Myocyte (in vitro differentiated cells): ENCODE measurements at regions not wholly inside any gene's neighbourhood (a gene's known extent, or its start where the extent isn't known, plus 50 kb on each side); places are given as distances from the start of the nearest gene placed in this dataset.

Experiments
- DNase-seq: peaks from one replicate; pipeline ENCODE4 v3.0.0-alpha.2; 2012; ENCODE audit warnings: low read depth

DNA sequence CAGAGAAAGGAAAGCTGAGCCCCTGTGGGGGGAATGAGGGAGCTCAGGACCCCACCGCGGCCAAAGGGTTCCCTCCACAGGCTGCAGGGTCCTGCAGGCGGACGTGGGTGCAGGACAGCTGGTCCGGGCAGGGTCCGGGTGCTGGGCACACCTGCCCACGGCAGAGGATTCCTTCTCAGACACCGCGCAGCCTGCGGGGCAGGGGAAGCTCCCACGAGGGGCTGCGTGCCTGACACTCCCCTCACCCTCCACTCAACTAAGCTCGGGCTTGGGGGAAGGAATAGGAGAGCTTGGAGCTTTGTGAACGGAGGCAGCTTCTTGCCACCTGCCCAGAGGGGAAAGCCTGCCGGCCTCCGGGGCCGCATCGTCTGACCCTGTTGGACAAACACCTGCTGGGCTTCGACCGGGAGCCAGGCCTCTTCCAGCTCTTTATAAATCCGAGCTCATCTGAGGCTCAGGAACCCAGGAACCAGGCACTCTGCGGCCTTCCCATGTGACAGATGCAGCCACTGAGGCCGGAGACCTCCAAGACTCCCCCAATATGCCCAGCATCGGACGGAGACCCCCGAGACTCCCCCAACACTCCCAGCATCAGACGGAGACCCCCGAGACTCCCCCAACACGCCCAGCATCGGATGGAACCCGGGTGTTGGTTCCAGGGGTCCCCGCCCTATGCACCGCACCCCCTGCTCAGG, 97.3 kb downstream of the PDGFA start:
- no peak for DNase-seq

- no peak for DNase-seq
Observed at GRCh38 chr7:422886-423225, 96.8 kb downstream of the PDGFA start.

- DNase-seq, result no peak
Observed at GRCh38 chr7:423312-424260, 96.1 kb downstream of the PDGFA start.

GRCh38 chr7:424301-424935, 95.2 kb downstream of the PDGFA start:
- DNase-seq, result no peak

DNA sequence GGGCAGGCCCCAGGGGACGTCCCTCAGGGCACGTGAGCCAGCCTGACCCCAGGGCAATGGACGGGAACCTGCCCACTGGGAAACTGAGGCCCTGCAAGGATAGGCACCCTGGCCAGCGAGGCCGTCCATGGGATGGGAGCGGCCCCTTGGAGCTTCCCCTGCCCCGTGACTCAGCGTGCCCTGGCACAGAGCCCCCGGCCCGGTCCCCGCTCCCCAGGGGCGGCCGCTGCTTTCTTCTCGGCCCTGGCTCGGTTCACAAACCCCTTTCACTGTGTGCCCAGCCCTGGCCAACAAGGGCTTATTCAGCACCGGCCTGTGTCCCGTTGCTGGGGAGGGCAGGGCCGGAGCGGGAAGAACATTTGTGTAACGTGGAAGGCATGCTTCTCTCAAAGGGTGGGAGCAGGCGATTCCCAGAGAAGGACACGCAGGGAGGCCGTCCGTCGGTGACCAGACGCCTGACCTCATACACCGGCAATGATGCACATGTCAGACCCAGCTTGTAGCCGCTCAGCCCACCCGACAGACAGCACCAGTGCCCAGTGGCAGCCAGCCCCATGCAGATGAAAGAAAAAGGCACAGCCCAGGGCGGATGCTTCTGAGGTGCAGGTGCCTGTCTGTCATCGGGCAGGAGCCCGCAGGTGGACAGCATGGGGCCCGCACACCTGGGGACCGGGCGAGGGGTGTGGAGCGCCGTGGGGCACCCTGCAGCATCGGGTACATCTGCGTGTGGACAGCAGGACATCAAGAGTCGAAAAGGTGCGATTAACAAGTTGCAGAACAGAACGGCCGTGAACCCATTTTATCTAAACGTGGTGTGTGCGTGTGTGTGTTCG, 94.5 kb downstream of the PDGFA start:
- DNase-seq, result peak; percentile 42

GRCh38 chr7:425794-426188, 93.9 kb downstream of the PDGFA start:
- DNase-seq, result no peak

DNA sequence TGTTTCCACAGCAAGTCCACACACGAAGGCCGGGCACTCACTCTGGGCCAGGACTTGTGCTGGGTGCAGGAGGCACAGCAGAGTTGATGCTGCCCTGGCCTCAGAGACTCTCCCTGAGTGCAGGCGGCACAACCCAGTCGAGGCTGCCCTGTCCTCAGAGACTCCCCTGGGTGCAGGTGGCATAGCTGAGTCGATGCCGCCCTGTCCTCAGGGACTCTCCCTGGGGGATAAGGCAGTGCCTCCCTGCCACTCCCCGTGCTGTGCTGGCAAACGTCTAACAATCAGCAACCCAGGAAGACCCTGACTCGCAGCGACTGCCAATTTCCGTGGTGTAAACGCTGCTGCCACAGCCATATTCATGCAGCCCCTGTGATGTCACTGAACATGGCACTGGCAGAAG, 93.1 kb downstream of the PDGFA start:
- DNase-seq, result no peak

DNA sequence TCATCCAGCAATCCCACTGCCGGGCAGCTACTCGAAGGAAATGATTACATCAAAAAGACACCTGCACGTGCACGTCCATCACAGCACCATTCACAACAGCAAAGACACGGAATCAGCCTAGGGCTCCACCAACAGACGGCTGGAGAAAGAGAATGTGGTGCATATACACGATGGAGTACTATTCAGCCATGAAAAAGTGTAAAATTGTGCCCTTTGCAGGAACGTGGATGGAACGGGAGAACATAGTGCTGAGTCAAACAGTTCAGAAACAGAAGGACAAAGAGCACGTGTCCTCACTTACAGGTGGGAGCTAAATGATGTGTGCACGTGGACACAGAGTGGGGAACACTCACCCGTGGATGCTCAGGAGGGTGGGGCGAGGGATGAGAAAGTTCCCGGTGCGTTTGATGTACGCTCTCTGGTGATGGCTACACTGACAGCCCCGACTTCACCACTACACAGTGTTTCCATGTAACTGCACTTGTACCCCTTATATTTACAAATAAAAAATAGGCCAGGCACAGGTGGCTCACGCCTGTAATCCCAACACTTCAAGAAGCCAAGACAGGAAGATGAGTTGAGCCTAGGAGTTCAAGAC, 92.0 kb downstream of the PDGFA start:
- DNase-seq, result no peak

DNA sequence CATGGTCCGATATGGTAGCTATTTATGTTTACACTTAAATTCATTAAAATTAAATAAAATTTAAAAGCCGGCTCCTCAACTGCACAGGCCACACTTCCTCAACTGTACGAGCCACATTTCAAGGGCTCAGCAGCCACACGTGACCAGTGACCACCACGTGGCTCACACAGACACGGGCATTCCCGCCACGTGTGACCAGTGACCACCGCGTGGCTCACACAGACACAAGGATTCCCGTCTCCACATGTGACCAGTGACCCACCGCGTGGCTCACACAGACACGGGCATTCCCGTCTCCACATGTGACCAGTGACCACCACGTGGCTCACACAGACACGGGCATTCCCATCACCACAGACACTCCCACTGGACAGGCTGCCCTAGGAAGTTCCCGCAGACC, 91.3 kb downstream of the PDGFA start:
- no peak for DNase-seq

GRCh38 chr7:428927-429827, 90.5 kb downstream of the PDGFA start:
- no peak for DNase-seq

GRCh38 chr7:429828-430180, 89.8 kb downstream of the PDGFA start:
- no peak for DNase-seq

DNA sequence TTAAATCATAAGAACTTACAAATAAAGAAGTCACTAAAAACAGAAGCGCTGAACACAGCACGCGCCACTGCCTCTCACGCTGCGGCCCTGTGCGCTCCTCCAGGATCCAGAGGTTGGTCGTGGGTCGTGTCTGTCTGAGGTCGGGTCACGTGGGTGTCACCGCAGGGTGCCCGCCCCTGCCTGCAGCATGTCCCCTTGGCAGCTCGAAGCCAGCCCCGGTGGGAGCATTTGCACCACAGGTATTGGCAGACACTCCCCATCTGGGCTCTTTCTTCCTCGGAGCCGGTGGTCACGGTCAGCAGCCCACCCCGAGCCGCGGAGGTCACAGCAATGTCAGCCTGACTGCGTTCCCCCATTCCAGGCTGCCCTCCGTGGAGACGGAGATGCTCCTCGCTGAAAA, 88.6 kb downstream of the PDGFA start:
- no peak for DNase-seq

DNA sequence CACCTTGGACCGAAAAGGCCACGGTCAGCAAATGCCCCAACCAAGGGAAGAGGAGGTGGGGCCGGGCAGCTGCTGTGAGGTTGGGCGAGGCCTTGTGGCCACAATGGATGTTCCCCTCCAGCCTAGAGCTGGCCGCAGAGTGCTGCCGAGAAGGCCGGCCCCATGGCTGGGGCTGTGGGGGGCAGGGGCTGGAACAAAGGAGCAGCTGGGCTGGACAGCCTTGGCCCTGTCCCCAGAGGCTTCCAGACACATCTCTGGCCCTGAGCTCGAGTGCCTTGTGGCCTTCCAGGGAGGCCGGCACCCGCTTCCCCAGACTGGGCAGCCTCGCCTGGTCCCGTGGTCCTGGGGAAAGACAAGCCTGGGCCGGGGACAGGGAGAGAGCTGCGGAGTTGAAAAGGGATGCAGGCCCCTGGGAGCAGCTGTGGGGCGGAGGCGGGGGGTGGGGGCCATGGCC, 88.0 kb downstream of the PDGFA start:
- DNase-seq, result peak; percentile 98

- DNase-seq, result no peak
Observed at GRCh38 chr7:432256-432655, 87.4 kb downstream of the PDGFA start.

GRCh38 chr7:432933-433332, 86.7 kb downstream of the PDGFA start:
- DNase-seq, result no peak

GRCh38 chr7:433558-433957, 86.1 kb downstream of the PDGFA start:
- no peak for DNase-seq

DNA sequence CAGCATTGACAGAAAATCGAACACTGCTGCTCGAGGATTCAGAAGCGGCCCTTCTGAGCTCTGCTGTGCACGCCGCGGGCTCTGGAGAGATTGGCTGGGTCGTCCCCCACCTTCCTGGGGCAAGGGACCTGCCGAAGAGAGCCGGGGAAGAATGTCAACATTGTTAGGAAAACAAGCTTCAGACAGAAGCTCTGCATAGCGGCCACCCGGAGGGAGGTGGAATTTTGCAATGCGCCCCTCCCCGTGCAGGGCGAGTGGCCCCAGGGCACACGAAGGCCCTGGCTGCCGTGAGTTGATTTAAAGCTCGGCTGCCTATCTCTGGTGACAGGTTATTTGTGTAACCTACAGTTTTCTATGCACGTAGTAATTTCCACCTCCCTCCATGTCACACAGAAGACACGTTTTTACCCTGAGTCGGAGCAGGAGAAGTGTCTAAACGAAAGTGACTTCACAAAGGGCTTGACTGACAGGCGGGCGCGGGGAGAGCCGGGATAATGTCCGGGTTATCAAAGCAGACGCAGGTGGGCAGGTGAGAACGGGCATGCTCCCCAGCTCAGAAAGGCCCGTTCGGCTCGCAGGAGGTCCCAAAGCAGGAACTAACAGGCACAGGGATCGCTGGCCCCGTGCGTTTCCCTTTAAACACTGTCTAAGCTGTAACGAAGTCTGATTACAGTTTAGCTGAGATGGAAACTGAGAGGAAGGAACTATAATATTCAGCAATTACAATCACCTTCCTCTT, 84.6 kb downstream of the PDGFA start:
- no peak for DNase-seq

- no peak for DNase-seq
Observed at GRCh38 chr7:435630-436366, 83.8 kb downstream of the PDGFA start.
